ENCODE measurements at regions not wholly inside any gene's neighbourhood (a gene's known extent, or its start where the extent isn't known, plus 50 kb on each side); places are given as distances from the start of the nearest gene placed in this dataset.

- no peak overlapping the region for H3K4me3 ChIP-seq (ENCODE audit: low read depth, low read length)
- peak; percentile 15 for DNase-seq (ENCODE audit: low read depth)
- TF ChIP-seq CTCF (IDR thresholded peaks at IDR 0.05; ENCODE audit: low read depth, low read length, missing control alignments): no peak
Measured at GRCh38 chr1:229841230-229841629, 215.2 kb downstream of the URB2 start.

GRCh38 chr1:229842302-229843255, 216.5 kb downstream of the URB2 start:
- no peak for TF ChIP-seq CTCF (IDR thresholded peaks at IDR 0.05; ENCODE audit: low read depth, low read length, missing control alignments)
- no peak for DNase-seq (ENCODE audit: low read depth)

GRCh38 chr1:229843627-229844238, 217.7 kb downstream of the URB2 start:
- DNase-seq (ENCODE audit: low read depth): no peak
- no peak overlapping the region for H3K4me3 ChIP-seq (ENCODE audit: low read depth, low read length)
- peak; percentile 12 for TF ChIP-seq CTCF (IDR thresholded peaks at IDR 0.05; ENCODE audit: low read depth, low read length, missing control alignments)

More at GRCh38 chr1:229842302-229843255, 216.5 kb downstream of the URB2 start:
- H3K4me3 ChIP-seq (ENCODE audit: low read depth, low read length): no peak overlapping the region

- no peak overlapping the region for H3K4me3 ChIP-seq (ENCODE audit: low read depth, low read length)
- no peak for DNase-seq (ENCODE audit: low read depth)
- TF ChIP-seq CTCF (IDR thresholded peaks at IDR 0.05; ENCODE audit: low read depth, low read length, missing control alignments): no peak
Measured at GRCh38 chr1:229844675-229845074, 218.6 kb downstream of the URB2 start.

- no peak for DNase-seq (ENCODE audit: low read depth)
- TF ChIP-seq CTCF (IDR thresholded peaks at IDR 0.05; ENCODE audit: low read depth, low read length, missing control alignments): no peak
- H3K4me3 ChIP-seq (ENCODE audit: low read depth, low read length): no peak overlapping the region
Measured at GRCh38 chr1:229845410-229846138, 219.5 kb downstream of the URB2 start.

GRCh38 chr1:229846351-229846750, 220.3 kb downstream of the URB2 start:
- TF ChIP-seq CTCF (IDR thresholded peaks at IDR 0.05; ENCODE audit: low read depth, low read length, missing control alignments): no peak
- no peak for DNase-seq (ENCODE audit: low read depth)

More at GRCh38 chr1:229846351-229846750, 220.3 kb downstream of the URB2 start:
- H3K4me3 ChIP-seq (ENCODE audit: low read depth, low read length): no peak overlapping the region

All from GM12864 (cell line).